Adipocyte (in vitro differentiated cells): ENCODE measurements at regions not wholly inside any gene's neighbourhood (a gene's known extent, or its start where the extent isn't known, plus 50 kb on each side); places are given as distances from the start of the nearest gene placed in this dataset.

Experiments used
- DNase-seq: peaks from one replicate; pipeline ENCODE4 v3.0.0-alpha.2; 2015; ENCODE audit warnings: low read depth
- H3K27me3 ChIP-seq: replicated peaks from 2 replicates; pipeline ENCODE4 v1.7.0; 2013; ENCODE audit warnings: mild to moderate bottlenecking, low read length, moderate library complexity; ENCODE audit not compliant: control insufficient read depth, insufficient read depth
- H3K36me3 ChIP-seq: 2 replicates; pipeline ENCODE4 v1.7.0; 2013; ENCODE audit warnings: low read length, mild to moderate bottlenecking, moderate library complexity; ENCODE audit not compliant: control insufficient read depth, insufficient read depth, severe bottlenecking
- H3K4me1 ChIP-seq: 2 replicates; pipeline ENCODE4 v1.7.0; 2013; ENCODE audit warnings: mild to moderate bottlenecking, low read length, moderate library complexity; ENCODE audit not compliant: control insufficient read depth, insufficient read depth
- H3K4me3 ChIP-seq: 2 replicates; pipeline ENCODE4 v1.7.0; 2013; ENCODE audit warnings: mild to moderate bottlenecking, low read length, moderate library complexity
- H3K9ac ChIP-seq: 2 replicates; pipeline ENCODE4 v1.7.0; 2013; ENCODE audit warnings: mild to moderate bottlenecking, low read length, moderate library complexity
- H3K9me3 ChIP-seq: 2 replicates; pipeline ENCODE4 v1.7.0; 2013; ENCODE audit warnings: mild to moderate bottlenecking, low read length, moderate library complexity; ENCODE audit not compliant: control insufficient read depth

DNA sequence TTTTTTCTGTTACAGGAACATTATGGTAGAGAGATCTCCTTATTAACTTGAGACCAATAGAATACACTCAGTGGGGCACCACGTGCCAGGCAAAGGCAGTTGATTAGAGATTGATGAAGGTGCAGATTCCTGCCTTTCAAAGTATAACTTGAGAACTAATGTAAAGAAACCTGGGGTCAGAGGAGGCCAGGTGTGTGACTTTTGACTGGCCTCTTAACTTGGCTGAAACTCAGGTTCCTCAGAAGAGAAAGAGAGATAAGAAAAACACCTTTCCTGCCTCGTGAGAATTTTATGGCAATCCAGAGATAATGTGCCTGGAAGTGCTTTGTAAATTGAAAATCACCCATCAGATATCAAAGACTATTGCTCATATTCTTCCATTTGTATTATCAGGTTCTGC lies 110.7 kb upstream of the GZMB start:
- Histone ChIP-seq H3K4me1 (no peaks in the 10 kb centered on the region), H3K9ac (no peak overlapping the region), H3K27me3 (peaks cover 5% of the 10 kb centered on the region), H3K4me3 (no peak overlapping the region), H3K36me3 (no peaks in the 10 kb centered on the region), H3K9me3 (no peaks in the 10 kb centered on the region)
- no peak for DNase-seq

DNA sequence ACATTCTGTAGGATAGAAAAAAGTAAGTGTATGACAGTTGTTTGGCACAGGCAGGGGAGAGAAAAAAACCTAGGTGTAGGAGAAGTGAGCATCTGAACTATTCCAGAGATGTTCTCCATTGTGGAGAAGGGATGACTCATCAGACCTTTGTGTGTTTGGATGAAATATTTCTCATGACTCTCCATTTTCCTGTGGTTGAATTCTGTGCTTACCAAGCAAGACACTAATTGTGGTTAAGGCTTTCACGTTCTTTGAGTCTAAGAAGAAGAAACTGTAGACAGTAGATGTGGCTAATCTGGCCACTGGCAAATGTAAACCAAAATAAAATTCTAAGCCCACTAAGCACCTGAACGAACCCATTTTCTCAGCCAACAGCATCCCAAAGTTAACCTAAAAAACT lies 107.9 kb upstream of the GZMB start:
- no peak overlapping the region for H3K4me3 ChIP-seq
- no peak overlapping the region for H3K9ac ChIP-seq
- DNase-seq: peak; percentile 25
- H3K36me3 ChIP-seq: no peaks in the 10 kb centered on the region
- H3K9me3 ChIP-seq: no peaks in the 10 kb centered on the region
- H3K27me3 ChIP-seq: peaks cover 13% of the 10 kb centered on the region
- no peaks in the 10 kb centered on the region for H3K4me1 ChIP-seq

DNA sequence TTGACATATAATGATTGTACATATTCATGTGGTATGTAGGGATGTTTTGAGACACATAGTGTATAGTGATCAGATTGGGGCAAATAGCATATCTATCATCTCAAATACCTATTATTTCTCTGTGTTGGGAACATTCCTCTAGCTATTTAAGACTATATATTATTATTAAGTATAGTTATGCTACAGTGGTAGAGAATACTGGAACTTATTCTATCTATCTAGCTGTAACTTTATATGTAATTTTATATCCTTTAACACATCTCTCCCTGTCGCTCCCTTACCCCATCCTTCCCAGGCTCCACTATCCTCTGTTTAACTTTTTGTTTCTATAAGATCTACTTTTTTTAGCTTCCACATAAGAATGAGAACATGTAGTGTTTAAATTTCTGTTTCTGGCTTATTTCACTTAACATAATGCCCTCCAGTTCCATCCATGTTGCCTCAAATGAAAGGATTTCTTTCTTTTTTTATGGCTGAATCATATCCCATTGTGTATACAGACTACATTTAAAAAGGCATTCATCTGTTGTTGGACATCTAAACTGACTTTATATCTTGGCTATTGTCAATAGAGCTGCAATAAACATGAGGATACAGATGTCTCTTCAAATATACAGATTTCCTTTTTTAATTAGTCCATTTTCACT lies 102.1 kb upstream of the GZMB start:
- Histone ChIP-seq H3K9me3 (no peaks in the 10 kb centered on the region), H3K9ac (no peak overlapping the region), H3K27me3 (peaks cover 10% of the 10 kb centered on the region), H3K4me3 (no peak overlapping the region), H3K36me3 (no peaks in the 10 kb centered on the region), H3K4me1 (no peaks in the 10 kb centered on the region)
- no peak for DNase-seq

GRCh38 chr14:24734917-24735500 lies 101.0 kb upstream of the GZMB start:
- no peak overlapping the region for H3K4me3 ChIP-seq
- peaks cover 10% of the 10 kb centered on the region for H3K27me3 ChIP-seq
- no peaks in the 10 kb centered on the region for H3K36me3 ChIP-seq
- H3K9me3 ChIP-seq: no peaks in the 10 kb centered on the region
- no peaks in the 10 kb centered on the region for H3K4me1 ChIP-seq
- H3K9ac ChIP-seq: no peak overlapping the region
- DNase-seq: peak; percentile 89

DNA sequence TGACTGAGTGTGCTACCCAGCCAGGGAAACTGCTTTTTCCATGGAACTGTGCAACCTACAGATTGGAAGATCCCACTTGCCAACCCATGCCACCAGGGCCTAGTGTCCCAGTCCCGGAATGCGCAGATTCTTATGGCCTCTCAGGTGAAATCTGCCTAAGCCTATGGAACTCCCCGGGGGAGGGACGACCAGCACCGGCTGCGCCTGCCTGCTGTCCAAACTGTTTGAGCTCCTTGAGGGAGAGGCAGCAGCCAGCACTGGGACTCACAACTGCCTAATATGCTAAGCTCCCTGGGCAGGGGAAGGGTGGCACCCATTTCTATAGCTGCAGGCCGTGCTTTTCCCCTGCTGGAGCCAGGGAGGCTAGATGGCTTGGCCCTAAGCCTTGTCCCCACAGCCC lies 92.5 kb upstream of the GZMB start:
- DNase-seq: no peak
- H3K4me3 ChIP-seq: no peak overlapping the region

DNA sequence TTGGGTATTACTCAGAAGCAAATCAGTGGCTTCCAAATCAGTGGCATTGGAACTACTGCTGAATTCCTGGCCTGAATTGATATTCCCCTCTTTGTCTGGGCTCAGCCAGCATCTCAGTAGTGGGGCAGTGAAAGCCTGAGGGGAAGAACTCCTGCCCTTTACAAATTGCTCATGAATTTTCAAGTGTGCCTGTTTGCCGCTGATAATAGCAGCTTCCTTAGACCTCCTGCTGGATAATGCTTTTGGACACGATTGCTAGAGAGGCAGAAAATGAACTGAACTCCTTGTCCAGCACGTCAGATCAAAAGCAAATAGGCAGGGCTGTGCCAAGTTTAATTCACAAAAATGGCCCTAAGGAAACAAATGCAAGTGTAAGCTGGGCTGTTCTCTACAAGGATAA lies 91.3 kb upstream of the GZMB start:
- Histone ChIP-seq H3K4me3 (no peak overlapping the region), H3K9ac (no peak overlapping the region), H3K4me1 (peaks cover 22% of the 10 kb centered on the region), H3K36me3 (no peaks in the 10 kb centered on the region), H3K27me3 (peaks cover 9% of the 10 kb centered on the region), H3K9me3 (peaks cover 15% of the 10 kb centered on the region)
- no peak for DNase-seq

More for the DNA sequence above, 92.5 kb upstream of the GZMB start:
- Histone ChIP-seq H3K9ac (no peak overlapping the region), H3K36me3 (no peaks in the 10 kb centered on the region), H3K4me1 (peaks cover 19% of the 10 kb centered on the region), H3K27me3 (peaks cover 9% of the 10 kb centered on the region), H3K9me3 (peaks cover 15% of the 10 kb centered on the region)

DNA sequence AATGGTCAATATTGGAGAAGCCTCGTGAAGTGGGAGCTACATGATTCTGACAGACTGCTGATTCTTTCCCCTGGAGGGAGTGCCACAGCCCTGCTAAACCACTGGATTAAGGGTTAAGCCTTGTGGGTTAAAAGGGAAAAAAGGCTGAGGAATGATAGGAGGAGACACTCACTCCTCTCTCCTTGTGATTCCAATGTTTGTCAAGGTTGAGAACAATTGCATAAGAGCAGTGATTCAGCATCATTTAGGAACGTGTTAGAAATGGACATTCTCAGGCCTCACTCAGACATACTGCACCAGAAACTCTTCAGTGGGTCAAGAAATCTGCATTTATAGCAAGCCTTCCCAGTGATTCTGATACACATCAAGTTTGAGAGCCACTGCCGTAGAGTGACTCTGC lies 87.8 kb upstream of the GZMB start:
- Histone ChIP-seq H3K9me3 (no peaks in the 10 kb centered on the region), H3K4me1 (peaks cover 22% of the 10 kb centered on the region), H3K9ac (peak overlapping the region; percentile 15), H3K4me3 (peak overlapping the region; percentile 10), H3K27me3 (peaks cover 9% of the 10 kb centered on the region), H3K36me3 (no peaks in the 10 kb centered on the region)
- DNase-seq: peak; percentile 5

GRCh38 chr14:24715239-24715638 lies 81.2 kb upstream of the GZMB start:
- DNase-seq: no peak
- H3K27me3 ChIP-seq: no peaks in the 10 kb centered on the region
- no peaks in the 10 kb centered on the region for H3K4me1 ChIP-seq
- no peak overlapping the region for H3K9ac ChIP-seq
- no peaks in the 10 kb centered on the region for H3K36me3 ChIP-seq
- H3K4me3 ChIP-seq: no peak overlapping the region
- no peaks in the 10 kb centered on the region for H3K9me3 ChIP-seq

DNA sequence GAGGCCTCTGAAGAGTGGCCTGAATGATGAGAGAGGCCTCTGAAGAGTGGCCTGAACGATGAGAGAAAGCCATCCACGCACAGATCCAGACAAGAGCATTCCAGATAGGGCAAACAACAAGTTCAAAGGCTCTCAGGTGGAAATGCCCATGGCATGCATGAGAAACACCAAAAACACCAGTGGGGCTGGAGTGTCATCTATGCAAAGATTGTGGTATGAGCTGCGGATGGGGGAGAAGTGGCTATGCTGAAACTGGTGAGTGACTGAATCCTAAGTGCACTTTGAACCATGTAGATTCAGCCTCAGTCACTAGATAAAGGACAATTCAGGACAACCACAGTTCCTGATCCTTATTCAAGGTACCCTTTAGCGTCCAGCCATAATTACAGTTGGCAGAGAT lies 79.4 kb upstream of the GZMB start:
- no peak for DNase-seq
- H3K4me3 ChIP-seq: no peak overlapping the region
- no peak overlapping the region for H3K9ac ChIP-seq
- no peaks in the 10 kb centered on the region for H3K27me3 ChIP-seq
- H3K4me1 ChIP-seq: no peaks in the 10 kb centered on the region
- H3K9me3 ChIP-seq: no peaks in the 10 kb centered on the region
- no peaks in the 10 kb centered on the region for H3K36me3 ChIP-seq

DNA sequence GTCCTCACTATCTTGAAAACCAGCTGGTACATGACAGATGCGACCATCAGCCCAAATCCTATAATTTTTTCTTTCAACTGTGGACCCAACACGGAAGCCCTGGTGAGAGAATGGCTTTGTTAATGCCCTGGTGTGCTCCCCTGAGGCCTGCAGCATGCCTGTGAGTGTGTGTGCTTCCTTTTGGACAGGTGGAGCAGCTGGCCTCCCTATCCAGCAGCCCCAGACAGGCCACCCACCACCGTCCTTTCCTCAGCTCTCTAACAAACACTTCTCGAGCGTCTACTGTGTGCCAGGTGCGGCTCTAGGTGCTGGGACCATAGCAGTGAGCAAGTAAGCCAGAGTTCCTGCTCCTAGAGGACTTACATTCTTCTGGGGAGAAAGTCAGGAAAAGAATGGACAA lies 78.9 kb upstream of the GZMB start:
- Histone ChIP-seq H3K9me3 (no peaks in the 10 kb centered on the region), H3K9ac (no peak overlapping the region), H3K4me3 (no peak overlapping the region), H3K4me1 (no peaks in the 10 kb centered on the region), H3K36me3 (no peaks in the 10 kb centered on the region), H3K27me3 (no peaks in the 10 kb centered on the region)
- DNase-seq: no peak

GRCh38 chr14:24712374-24712773 lies 78.4 kb upstream of the GZMB start:
- Histone ChIP-seq H3K4me1 (no peaks in the 10 kb centered on the region), H3K9ac (no peak overlapping the region), H3K9me3 (no peaks in the 10 kb centered on the region), H3K36me3 (no peaks in the 10 kb centered on the region), H3K27me3 (no peaks in the 10 kb centered on the region), H3K4me3 (no peak overlapping the region)
- no peak for DNase-seq
